ENCODE measurements at regions not wholly inside any gene's neighbourhood (a gene's known extent, or its start where the extent isn't known, plus 50 kb on each side); places are given as distances from the start of the nearest gene placed in this dataset.

DNA sequence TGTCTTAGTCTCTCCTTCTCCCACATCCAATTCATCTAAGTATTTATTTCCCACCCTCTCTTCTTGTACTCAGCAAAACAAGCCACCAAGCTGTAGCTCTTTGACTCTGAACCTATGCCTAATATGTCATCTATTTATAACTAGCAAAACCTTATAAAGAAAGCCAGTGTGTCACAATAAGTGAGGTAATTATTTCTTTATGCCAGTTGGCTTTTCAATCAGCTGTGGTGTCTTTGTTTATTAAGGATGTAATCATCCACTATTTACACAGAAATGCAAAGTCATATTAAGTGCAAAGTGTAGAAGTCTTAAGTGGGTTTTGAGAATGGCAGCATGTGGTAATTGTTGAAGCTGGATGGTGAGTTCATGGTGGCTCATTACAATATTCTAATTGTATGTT is 215.2 kb upstream of the HTR1E start:
- H3K79me2 ChIP-seq (ENCODE audit: insufficient read depth, low read depth, low read length): no peaks in the 10 kb centered on the region
- H3K4me2 ChIP-seq (ENCODE audit: low read length): no peak overlapping the region
- no TSS peak for BruUV-seq (replicated peaks)
- TF ChIP-seq, protein P1, sequence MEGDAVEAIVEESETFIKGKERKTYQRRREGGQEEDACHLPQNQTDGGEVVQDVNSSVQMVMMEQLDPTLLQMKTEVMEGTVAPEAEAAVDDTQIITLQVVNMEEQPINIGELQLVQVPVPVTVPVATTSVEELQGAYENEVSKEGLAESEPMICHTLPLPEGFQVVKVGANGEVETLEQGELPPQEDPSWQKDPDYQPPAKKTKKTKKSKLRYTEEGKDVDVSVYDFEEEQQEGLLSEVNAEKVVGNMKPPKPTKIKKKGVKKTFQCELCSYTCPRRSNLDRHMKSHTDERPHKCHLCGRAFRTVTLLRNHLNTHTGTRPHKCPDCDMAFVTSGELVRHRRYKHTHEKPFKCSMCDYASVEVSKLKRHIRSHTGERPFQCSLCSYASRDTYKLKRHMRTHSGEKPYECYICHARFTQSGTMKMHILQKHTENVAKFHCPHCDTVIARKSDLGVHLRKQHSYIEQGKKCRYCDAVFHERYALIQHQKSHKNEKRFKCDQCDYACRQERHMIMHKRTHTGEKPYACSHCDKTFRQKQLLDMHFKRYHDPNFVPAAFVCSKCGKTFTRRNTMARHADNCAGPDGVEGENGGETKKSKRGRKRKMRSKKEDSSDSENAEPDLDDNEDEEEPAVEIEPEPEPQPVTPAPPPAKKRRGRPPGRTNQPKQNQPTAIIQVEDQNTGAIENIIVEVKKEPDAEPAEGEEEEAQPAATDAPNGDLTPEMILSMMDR (conservative IDR thresholded peaks at IDR 0.05; ENCODE audit: low read length): no peak
- no peak for TF ChIP-seq EZH2phosphoT487 (IDR thresholded peaks at IDR 0.05; ENCODE audit: borderline replicate concordance, low read depth, low read length)
- DNase-seq (ENCODE audit: low spot score): no peak
- CTCF ChIA-PET (ENCODE audit: unreplicated experiment): no interaction called here
- H3K27ac ChIP-seq (ENCODE audit: low read depth, low read length, poor library complexity, severe bottlenecking): no peak overlapping the region
- no peaks in the 10 kb centered on the region for H3K36me3 ChIP-seq (ENCODE audit: insufficient read depth, low read length)
- no peaks in the 10 kb centered on the region for H4K20me1 ChIP-seq (ENCODE audit: insufficient read depth, low read length)
- POLR2A ChIA-PET: no interaction called here
- H2AFZ ChIP-seq (ENCODE audit: low read length): no peak overlapping the region
- H3K4me3 ChIP-seq (ENCODE audit: low read depth, low read length, poor library complexity, severe bottlenecking): no peak overlapping the region
- intact Hi-C loops (cut with micrococcal nuclease; ENCODE audit: unreplicated experiment): no loop called here
- H3K9me2 ChIP-seq (ENCODE audit: insufficient read depth, low read length): no peaks in the 10 kb centered on the region; the same call in 1 of the 2 replicates
- H3K9me3 ChIP-seq (ENCODE audit: low read length): no peaks in the 10 kb centered on the region
- no peaks in the 10 kb centered on the region for H3K4me1 ChIP-seq (ENCODE audit: insufficient read depth, low read length, poor library complexity, severe bottlenecking)

- Histone ChIP-seq H2AFZ (ENCODE audit: low read length) (no peak overlapping the region), H3K4me3 (ENCODE audit: low read depth, low read length, poor library complexity, severe bottlenecking) (no peak overlapping the region), H3K4me1 (ENCODE audit: insufficient read depth, low read length, poor library complexity, severe bottlenecking) (no peaks in the 10 kb centered on the region), H3K9me3 (ENCODE audit: low read length) (no peaks in the 10 kb centered on the region), H3K4me2 (ENCODE audit: low read length) (no peak overlapping the region), H3K79me2 (ENCODE audit: insufficient read depth, low read depth, low read length) (no peaks in the 10 kb centered on the region), H3K9me2 (ENCODE audit: insufficient read depth, low read length) (no peaks in the 10 kb centered on the region), H3K27ac (ENCODE audit: low read depth, low read length, poor library complexity, severe bottlenecking) (no peak overlapping the region), H3K36me3 (ENCODE audit: insufficient read depth, low read length) (no peaks in the 10 kb centered on the region), H4K20me1 (ENCODE audit: insufficient read depth, low read length) (no peaks in the 10 kb centered on the region)
- BruUV-seq (replicated peaks): no TSS peak
- intact Hi-C loops (cut with micrococcal nuclease; ENCODE audit: unreplicated experiment): no loop called here
- TF ChIP-seq, protein P1 (conservative IDR thresholded peaks at IDR 0.05; ENCODE audit: low read length): no peak
- TF ChIP-seq EZH2phosphoT487 (IDR thresholded peaks at IDR 0.05; ENCODE audit: borderline replicate concordance, low read depth, low read length): no peak
- ChIA-PET CTCF (ENCODE audit: unreplicated experiment) (no interaction called here), POLR2A (no interaction called here)
- DNase-seq (ENCODE audit: low spot score): no peak
These were observed 221.7 kb upstream of the HTR1E start for GRCh38 chr6:86715676-86716075.

DNA sequence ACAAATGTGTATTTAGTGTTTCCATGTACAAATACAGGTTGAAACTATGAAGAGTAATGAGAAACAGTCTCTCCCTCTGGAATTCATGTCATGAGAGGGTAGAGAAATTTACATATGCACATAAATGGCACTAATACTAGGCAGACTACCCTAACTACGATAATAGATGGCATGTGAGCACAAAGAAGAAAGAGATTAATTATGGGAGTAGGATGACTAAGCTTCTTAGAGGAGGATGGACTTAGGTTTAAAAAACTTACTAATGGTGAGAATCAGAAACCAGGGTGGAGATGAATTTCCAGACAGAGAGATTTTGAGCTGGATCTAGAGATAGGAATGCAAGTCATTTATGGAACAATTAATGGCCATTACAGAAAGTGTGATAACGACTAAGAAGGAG is 225.3 kb upstream of the HTR1E start:
- TF ChIP-seq, protein P1 (conservative IDR thresholded peaks at IDR 0.05; ENCODE audit: low read length): no peak
- TF ChIP-seq EZH2phosphoT487 (IDR thresholded peaks at IDR 0.05; ENCODE audit: borderline replicate concordance, low read depth, low read length): no peak
- Histone ChIP-seq H3K36me3 (ENCODE audit: insufficient read depth, low read length) (no peaks in the 10 kb centered on the region), H3K27ac (ENCODE audit: low read depth, low read length, poor library complexity, severe bottlenecking) (no peak overlapping the region), H3K9me2 (ENCODE audit: insufficient read depth, low read length) (no peaks in the 10 kb centered on the region), H3K4me3 (ENCODE audit: low read depth, low read length, poor library complexity, severe bottlenecking) (no peak overlapping the region), H3K9me3 (ENCODE audit: low read length) (no peaks in the 10 kb centered on the region), H3K4me1 (ENCODE audit: insufficient read depth, low read length, poor library complexity, severe bottlenecking) (no peaks in the 10 kb centered on the region), H2AFZ (ENCODE audit: low read length) (no peak overlapping the region), H4K20me1 (ENCODE audit: insufficient read depth, low read length) (no peaks in the 10 kb centered on the region), H3K79me2 (ENCODE audit: insufficient read depth, low read depth, low read length) (no peaks in the 10 kb centered on the region), H3K4me2 (ENCODE audit: low read length) (no peak overlapping the region)
- POLR2A ChIA-PET: no interaction called here
- intact Hi-C loops (cut with micrococcal nuclease; ENCODE audit: unreplicated experiment): no loop called here
- DNase-seq (ENCODE audit: low spot score): no peak
- no TSS peak for BruUV-seq (replicated peaks)
- CTCF ChIA-PET (ENCODE audit: unreplicated experiment): no interaction called here

Measured in OCI-LY7 (cell line).